Adrenal gland (tissue), 9 donors: ENCODE measurements at regions not wholly inside any gene's neighbourhood (a gene's known extent, or its start where the extent isn't known, plus 50 kb on each side); places are given as distances from the start of the nearest gene placed in this dataset.

Source experiments
- DNase-seq, 7 donors: peaks; one replicate each; pipeline ENCODE4 v3.0.0-alpha.2; 2019 to 2020
- H3K27ac ChIP-seq, 5 donors: fragments of 200-600 bp; sonication (generic) in 4 of 5; 1 replicate in 3 of 5; 2 replicates in 2 of 5; pipeline versions ENCODE4 v1.5.1 to v1.8.0; 2016 to 2020; ENCODE audit warnings: mild to moderate bottlenecking in 1 of 5
- H3K27me3 ChIP-seq: fragments of 200-600 bp; 2 replicates; pipeline ENCODE4 v1.8.0; 2021
- H3K36me3 ChIP-seq, 2 donors: fragments of 200-600 bp; replicated peaks in 1 of 2; 1 replicate in 1 of 2; 2 replicates in 1 of 2; pipeline versions ENCODE4 v1.5.1 to v1.8.0; 2018 to 2022
- H3K4me1 ChIP-seq, 2 donors: fragments of 200-600 bp; replicated peaks in 1 of 2; 1 replicate in 1 of 2; 2 replicates in 1 of 2; pipeline versions ENCODE4 v1.5.1 to v1.8.0; 2018 to 2021
- H3K4me3 ChIP-seq, 4 donors: fragments of 200-600 bp; sonication (generic) in 3 of 4; one replicate each; pipeline ENCODE4 v1.5.1; 2016 to 2018
- H3K9me3 ChIP-seq, 3 donors: fragments of 200-600 bp; sonication (generic) in 1 of 3; replicated peaks in 1 of 3; 1 replicate in 2 of 3; 2 replicates in 1 of 3; pipeline versions ENCODE4 v1.5.1 to v1.8.0; 2016 to 2021
- CTCF ChIP-seq, 6 experiments: fragments of 450-650 bp in 4 of 6; fragments of 200-600 bp in 2 of 6; sonication (generic) in 1 of 6; IDR thresholded peaks; 1 replicate in 5 of 6; 2 replicates in 1 of 6; pipeline versions ENCODE4 v1.5.1 to v1.8.0; 2016 to 2021; ENCODE audit warnings: antibody characterized with exemption in 6 of 6, mild to moderate bottlenecking in 2 of 6, moderate library complexity in 1 of 6
- POLR2A ChIP-seq, 2 donors: fragments of 450-650 bp; IDR thresholded peaks; one replicate each; pipeline ENCODE4 v1.6.1; 2017; ENCODE audit warnings: antibody characterized with exemption in 2 of 2, mild to moderate bottlenecking in 2 of 2, moderate library complexity in 1 of 2
- WGBS, 4 donors: extraction: QIAGEN DNeasy Blood & Tissue Kit in 2 of 4; methylation state at CpG; one replicate each; pipeline versions ENCODE4 v1.1.5 to v1.1.7; 2013 to 2017; 5-methylcytosine and 5-hydroxymethylcytosine counted together
- intact Hi-C, 2 donors: fragments of 100-400 bp; cut with DNase I; formaldehyde crosslinking; loops; one replicate each; pipeline versions ENCODE4 v1.14.1 to v1.15.0; 2022 to 2023
- donor health status: healthy with polysubstance abuse.
- donor health status: Bipolar disorder and iron deficiency.
- donor health status: DM: yes; HTN: yes; CAD: no.
- donor health status: DM: no; HTN: no; CAD: no.
- donor health status: DM: no; HTN: no; CAD: no.

DNA sequence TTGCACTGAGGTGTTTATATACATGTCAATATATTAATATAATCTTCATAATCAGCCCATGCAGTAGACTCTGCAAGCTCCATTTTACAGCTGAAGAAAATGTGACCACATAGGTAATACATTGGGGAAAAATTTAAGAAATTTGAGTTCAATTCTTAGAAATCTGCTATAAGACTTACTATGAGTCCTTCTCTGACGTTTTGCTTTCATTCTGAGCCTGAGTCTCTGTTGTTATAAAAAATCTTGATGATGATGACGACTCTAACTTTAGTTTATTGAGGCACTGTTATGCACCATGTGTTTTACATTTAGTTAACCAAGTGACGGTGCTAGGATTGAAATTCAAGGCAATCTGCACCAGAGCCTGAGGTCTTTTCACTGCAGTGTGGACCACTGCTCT is 370.3 kb upstream of the PPP1R2C start:
- peaks cover 15% of the 10 kb centered on the region for H3K27me3 ChIP-seq
- H3K9me3 ChIP-seq, result no peaks in the 10 kb centered on the region
- no peaks in the 10 kb centered on the region for H3K4me1 ChIP-seq
- intact Hi-C loops, result no loop called here
- H3K4me3 ChIP-seq, result no peak overlapping the region
- 52 to 74% (median 58%) methylated on average over 3 of the region's 3 CpGs for WGBS, 4 donors
- DNase-seq, result no peak
- H3K27ac ChIP-seq, result no peak overlapping the region
- no peaks in the 10 kb centered on the region for H3K36me3 ChIP-seq
- TF ChIP-seq CTCF (IDR thresholded peaks at IDR 0.05) (no peak), POLR2A (IDR thresholded peaks at IDR 0.05) (no peak)

DNA sequence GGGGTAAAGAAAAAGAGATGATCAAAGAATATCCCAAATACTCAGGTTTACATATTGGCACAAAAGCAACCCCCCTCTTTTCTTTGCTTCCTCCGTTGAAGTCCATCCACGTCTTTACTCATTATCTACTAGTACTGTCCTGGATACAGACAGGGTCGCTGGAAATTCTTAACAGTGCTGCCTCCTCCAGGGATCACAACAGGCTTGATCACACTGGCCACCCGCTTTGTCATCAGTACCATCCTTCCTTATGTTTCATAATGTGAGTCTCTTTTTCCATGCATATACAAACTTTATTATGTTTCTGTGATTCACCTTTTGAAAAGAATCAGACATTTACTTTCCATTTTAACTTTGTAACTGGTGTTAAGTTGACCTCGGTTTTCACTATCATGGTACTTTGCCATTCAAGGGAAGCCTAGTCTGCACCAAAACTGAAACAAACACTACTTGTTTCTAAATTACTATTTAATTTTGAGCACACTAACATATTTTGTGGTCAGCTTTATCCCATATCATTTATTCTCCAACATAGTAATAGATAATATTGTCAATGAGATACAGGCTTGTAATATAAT is 387.5 kb upstream of the PPP1R2C start:
- Histone ChIP-seq H3K4me3 (no peak overlapping the region), H3K9me3 (no peaks in the 10 kb centered on the region), H3K27me3 (peaks cover 27% of the 10 kb centered on the region), H3K36me3 (no peaks in the 10 kb centered on the region), H3K4me1 (no peaks in the 10 kb centered on the region), H3K27ac (no peak overlapping the region)
- 35 to 86% (median 66%) methylated on average over 5 of the region's 5 CpGs for WGBS, 4 donors
- intact Hi-C loops, result no loop called here
- TF ChIP-seq POLR2A (IDR thresholded peaks at IDR 0.05), result no peak
- TF ChIP-seq CTCF (IDR thresholded peaks at IDR 0.05), result no peak
- no peak for DNase-seq

- Histone ChIP-seq H3K27me3 (peaks cover 31% of the 10 kb centered on the region), H3K4me3 (no peak overlapping the region), H3K36me3 (no peaks in the 10 kb centered on the region), H3K4me1 (no peaks in the 10 kb centered on the region), H3K9me3 (no peaks in the 10 kb centered on the region), H3K27ac (no peak overlapping the region)
- TF ChIP-seq POLR2A (IDR thresholded peaks at IDR 0.05) (no peak), CTCF (IDR thresholded peaks at IDR 0.05) (no peak)
- intact Hi-C loops, result no loop called here
- DNase-seq, result no peak
These were observed 388.9 kb upstream of the PPP1R2C start for GRCh38 chrX:43166874-43167273.

GRCh38 chrX:43175434-43175833 is 397.5 kb upstream of the PPP1R2C start:
- Histone ChIP-seq H3K36me3 (no peaks in the 10 kb centered on the region), H3K4me3 (no peak overlapping the region), H3K9me3 (no peaks in the 10 kb centered on the region), H3K4me1 (no peaks in the 10 kb centered on the region), H3K27me3 (peaks cover 4% of the 10 kb centered on the region), H3K27ac (no peak overlapping the region)
- TF ChIP-seq CTCF (IDR thresholded peaks at IDR 0.05) (no peak), POLR2A (IDR thresholded peaks at IDR 0.05) (no peak)
- WGBS, 4 donors, result 51 to 79% (median 57%) methylated on average over 2 of the region's 2 CpGs
- no peak for DNase-seq
- intact Hi-C loops, result no loop called here
